Naive thymus-derived CD8-positive, alpha-beta T cell (primary cell): ENCODE measurements at regions not wholly inside any gene's neighbourhood (a gene's known extent, or its start where the extent isn't known, plus 50 kb on each side); places are given as distances from the start of the nearest gene placed in this dataset.
"Not testable (repeated sequence)": the region's sequence is repeated elsewhere in the genome, so short reads cannot be mapped to it uniquely, and the experiment has no call there.

Experiments
- ATAC-seq, 2 donors: fragments of 150-1000 bp; cut with Tn5 transposase in 1 of 2; sonication (Bioruptor Pico), chemical (Tn5 transposase) in 1 of 2; 1 replicate in 1 of 2; 2 replicates in 1 of 2; pipeline ENCODE4 v1.10.0; 2021; ENCODE audit warnings: mild to moderate bottlenecking in 2 of 2, moderate library complexity in 2 of 2
- POLR2A ChIA-PET: fragments of 350-600 bp; sonication (Branson Sonifier 250); formaldehyde crosslinking; loops from one replicate; lab custom pipeline; 2021; ENCODE audit warnings: antibody characterized with exemption; lab: Charles Lee
- DNase-seq, 10 donors: peaks; one replicate each; pipeline versions ENCODE4 v3.0.0 to v3.0.0-alpha.2; 2020 to 2022
- H3K27ac Mint-ChIP-seq, 10 donors: one replicate each; pipeline ENCODE4 v1.8.0; 2020 to 2022; ENCODE audit warnings: mild to moderate bottlenecking in 10 of 10, mixed read lengths in 10 of 10, moderate library complexity in 4 of 10, inconsistent platforms in 1 of 10
- H3K27me3 Mint-ChIP-seq, 5 donors: one replicate each; pipeline ENCODE4 v1.8.0; 2021 to 2022; ENCODE audit warnings: mixed read lengths in 5 of 5
- H3K36me3 Mint-ChIP-seq, 3 donors: one replicate each; pipeline ENCODE4 v1.8.0; 2020 to 2022; ENCODE audit warnings: mixed read lengths in 3 of 3, mild to moderate bottlenecking in 2 of 3, inconsistent platforms in 1 of 3
- H3K4me1 Mint-ChIP-seq, 4 donors: one replicate each; pipeline ENCODE4 v1.8.0; 2021 to 2022; ENCODE audit warnings: mixed read lengths in 4 of 4
- H3K4me3 Mint-ChIP-seq, 10 donors: one replicate each; pipeline ENCODE4 v1.8.0; 2020 to 2022; ENCODE audit warnings: mild to moderate bottlenecking in 10 of 10, mixed read lengths in 10 of 10, moderate library complexity in 6 of 10, inconsistent platforms in 1 of 10
- H3K9me3 Mint-ChIP-seq, 9 donors: one replicate each; pipeline ENCODE4 v1.8.0; 2020 to 2022; ENCODE audit warnings: mixed read lengths in 9 of 9, mild to moderate bottlenecking in 3 of 9, inconsistent platforms in 1 of 9, moderate library complexity in 1 of 9

DNA sequence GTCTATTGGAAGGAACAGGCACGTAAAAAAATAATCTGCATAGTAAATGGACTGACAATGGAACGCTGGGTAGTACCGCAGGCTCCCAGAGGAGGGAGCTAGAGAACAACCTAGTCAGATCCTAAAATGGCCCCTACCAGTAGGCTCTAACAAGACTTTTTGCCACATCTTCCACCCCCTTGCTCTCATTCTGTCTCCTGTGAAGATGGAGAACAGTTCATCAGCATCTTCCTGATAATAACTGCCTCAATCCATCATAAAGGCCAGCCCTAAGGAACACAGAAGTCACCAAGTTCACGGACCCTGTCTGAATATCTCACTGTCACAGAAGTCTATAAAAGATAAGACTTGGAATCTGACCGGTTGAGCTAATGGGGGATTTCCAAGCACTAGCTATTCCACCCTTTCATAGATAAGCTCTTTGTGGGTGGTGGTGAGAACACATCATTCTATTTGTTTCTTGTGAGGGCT is 133.4 kb downstream of the SLC1A3 start:
- no peak overlapping the region for H3K27ac Mint-ChIP-seq
- no peak overlapping the region for H3K4me3 Mint-ChIP-seq
- peaks cover 21 to 68% (median 44%) of the 10 kb centered on the region in 5 donors for H3K27me3 Mint-ChIP-seq
- H3K9me3 Mint-ChIP-seq: no peaks in the 10 kb centered on the region
- peak; percentile 78 to 82 for ATAC-seq
- H3K36me3 Mint-ChIP-seq: no peaks in the 10 kb centered on the region
- peaks cover 4 to 18% (median 12%) of the 10 kb centered on the region in 4 donors for H3K4me1 Mint-ChIP-seq
- peak; percentile 40 to 80 (median 64) for DNase-seq
- POLR2A ChIA-PET: interaction anchor here (0.7 kb wide), 1 partner anchor 500 kb away, joined by 3 read pairs; no protein-coding TSS in a partner anchor

DNA sequence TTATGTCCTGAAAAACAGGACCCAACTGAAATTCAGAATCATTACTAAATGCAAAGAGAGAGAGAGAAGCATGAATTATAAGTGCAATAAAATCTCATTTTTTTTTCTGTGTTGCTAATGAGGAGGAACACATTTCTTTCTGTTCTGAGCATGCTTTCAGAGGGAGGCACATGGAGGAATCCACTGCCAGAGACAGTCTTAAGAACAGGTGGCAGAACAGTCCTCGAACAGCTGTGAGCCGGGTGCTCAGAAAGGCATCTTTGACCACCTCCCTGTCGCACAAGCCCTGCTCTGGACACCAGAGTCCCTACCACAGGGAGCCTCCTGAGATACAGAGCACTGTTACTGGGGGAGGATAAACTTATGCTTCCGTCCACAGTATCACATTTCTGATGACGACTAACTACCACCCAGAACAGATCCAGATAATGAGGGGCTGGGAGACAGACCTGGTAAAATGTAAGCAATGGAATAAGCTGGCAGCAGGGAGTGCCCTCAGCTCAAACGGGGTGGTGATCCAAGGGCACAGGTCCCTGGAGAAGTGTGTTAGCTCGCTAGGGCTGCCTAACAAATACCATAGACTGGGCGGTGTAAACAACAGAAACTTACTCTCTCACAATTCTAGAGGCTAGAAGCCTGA is 134.0 kb downstream of the SLC1A3 start:
- peaks cover 25 to 74% (median 44%) of the 10 kb centered on the region in 5 donors for H3K27me3 Mint-ChIP-seq
- H3K4me1 Mint-ChIP-seq: peaks cover 7 to 24% (median 17%) of the 10 kb centered on the region in 4 donors
- no peak overlapping the region for H3K4me3 Mint-ChIP-seq
- POLR2A ChIA-PET: interaction anchor here (0.7 kb wide), 1 partner anchor 500 kb away, joined by 3 read pairs; no protein-coding TSS in a partner anchor
- no peak overlapping the region for H3K27ac Mint-ChIP-seq
- ATAC-seq (no peak), DNase-seq (no peak)
- H3K9me3 Mint-ChIP-seq: no peaks in the 10 kb centered on the region
- H3K36me3 Mint-ChIP-seq: no peaks in the 10 kb centered on the region

DNA sequence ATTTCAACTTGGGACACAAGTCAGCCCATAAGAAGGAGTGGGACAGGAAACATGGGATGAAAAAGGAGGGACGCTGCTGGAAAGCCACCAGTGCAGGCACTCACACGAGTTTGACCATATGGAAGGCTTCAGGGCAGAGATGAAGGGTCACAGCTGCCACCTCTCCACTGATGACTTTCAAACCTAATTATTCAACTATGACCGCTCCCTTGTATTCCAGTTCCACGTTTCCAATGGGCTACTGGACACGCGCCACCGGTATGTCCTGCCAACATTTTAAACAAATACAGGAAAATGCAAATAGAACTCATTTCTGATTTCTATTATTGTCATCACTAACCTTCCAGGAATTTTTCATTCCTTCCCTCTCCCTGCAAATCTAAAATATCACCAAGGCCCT is 134.7 kb downstream of the SLC1A3 start:
- H3K9me3 Mint-ChIP-seq: no peaks in the 10 kb centered on the region
- no peak overlapping the region for H3K4me3 Mint-ChIP-seq
- peaks cover 9 to 27% (median 19%) of the 10 kb centered on the region in 4 donors for H3K4me1 Mint-ChIP-seq
- H3K27ac Mint-ChIP-seq: no peak overlapping the region
- peaks cover 27 to 73% (median 49%) of the 10 kb centered on the region in 5 donors for H3K27me3 Mint-ChIP-seq
- DNase-seq (no peak), ATAC-seq (no peak)
- POLR2A ChIA-PET: no interaction called here
- no peaks in the 10 kb centered on the region for H3K36me3 Mint-ChIP-seq

DNA sequence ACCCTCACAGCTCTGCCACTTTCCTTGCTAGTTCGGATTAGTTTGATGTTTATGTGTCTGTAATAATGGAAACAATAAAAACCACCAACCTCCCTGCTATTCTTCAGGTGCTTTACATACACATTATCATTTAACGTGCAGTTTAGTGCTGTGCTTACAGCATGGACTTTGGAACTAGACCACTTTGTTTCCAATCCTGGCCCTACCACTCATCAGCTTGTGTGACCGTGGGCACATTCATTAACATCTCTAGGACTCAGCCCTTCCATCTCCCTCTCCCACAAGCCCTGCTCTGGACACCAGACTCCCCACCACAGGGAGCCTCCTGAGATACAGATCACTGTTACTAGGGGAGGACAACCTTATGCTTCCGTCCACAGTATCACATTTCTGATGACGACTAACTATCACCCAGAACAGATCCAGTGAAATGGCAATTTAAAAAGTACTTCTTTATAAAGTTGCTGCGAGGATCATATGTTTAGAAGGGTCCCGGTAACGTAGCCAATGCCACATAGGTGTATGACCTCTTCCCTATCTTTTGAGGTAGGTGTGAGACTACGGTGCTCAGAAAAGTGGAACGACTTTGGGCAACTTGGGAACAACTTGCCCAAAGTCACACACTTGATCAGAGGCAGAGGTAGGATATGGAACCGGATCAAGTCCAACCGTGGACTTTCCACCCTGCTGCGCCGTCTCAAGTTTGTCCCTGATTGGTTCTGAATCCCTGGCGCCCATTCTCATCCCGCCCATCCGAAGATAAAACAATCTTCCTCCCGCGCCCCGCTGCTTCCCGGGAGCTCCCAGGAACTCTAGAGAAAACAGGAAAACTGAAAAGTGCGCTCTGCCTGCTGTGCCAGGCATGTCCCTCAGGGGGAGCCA is 132.4 kb upstream of the NIPBL start:
- Mint-ChIP-seq H3K4me1 (peaks cover 9 to 27% (median 19%) of the 10 kb centered on the region in 4 donors), H3K9me3 (no peaks in the 10 kb centered on the region), H3K27me3 (peaks cover 33 to 75% (median 53%) of the 10 kb centered on the region in 5 donors), H3K27ac (peak overlapping the region in 1 of 10 donors; percentile 29), H3K36me3 (peaks cover 0 to 4% (median 0%) of the 10 kb centered on the region in 3 donors), H3K4me3 (peak overlapping the region; percentile 56 to 96 (median 78))
- ATAC-seq (peak in 1 of 2 donors; percentile 6), DNase-seq (no peak)
- POLR2A ChIA-PET: interaction anchor here (1.3 kb wide), 1 partner anchor 11 kb away, joined by 4 read pairs; no protein-coding TSS in a partner anchor

DNA sequence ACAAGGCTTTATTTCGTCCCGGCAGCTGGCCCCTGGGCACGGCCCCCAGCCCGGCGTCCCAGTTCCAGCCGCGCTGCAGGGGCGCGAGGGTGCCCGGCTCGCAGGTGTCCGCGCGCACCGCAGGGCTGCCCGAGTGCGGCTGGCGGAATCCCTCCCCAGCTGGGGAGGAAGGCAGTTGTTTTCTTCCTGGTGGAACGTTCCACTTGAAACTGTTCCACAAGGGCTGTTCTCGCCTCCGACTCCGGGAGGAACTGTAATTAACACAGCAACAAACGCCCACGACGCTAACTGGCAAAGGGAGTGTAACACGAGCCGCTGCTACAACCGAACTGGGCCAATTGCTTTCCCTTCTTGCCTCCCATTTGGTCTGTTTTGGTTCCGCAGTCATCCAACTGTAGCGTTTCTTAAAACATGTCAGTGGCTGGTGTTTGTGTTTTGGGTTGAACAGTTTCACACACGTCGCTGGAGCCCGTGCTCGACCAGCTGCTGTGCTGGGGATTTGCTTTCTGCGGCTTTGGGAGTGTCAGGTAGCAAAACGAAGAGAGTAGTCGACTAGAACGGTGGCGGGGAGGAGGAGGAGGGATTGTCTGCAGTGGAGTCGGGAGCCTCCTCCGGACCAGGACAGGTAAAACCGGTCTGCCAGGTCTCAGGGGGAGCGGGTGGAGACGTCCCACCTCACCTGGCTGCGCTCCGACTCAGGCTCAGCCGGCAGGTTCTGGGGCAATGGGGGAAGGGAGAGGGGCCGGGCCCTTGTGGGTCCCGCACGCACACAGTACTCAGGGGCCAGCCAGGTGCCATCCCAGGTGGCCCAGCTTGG is 131.6 kb upstream of the NIPBL start:
- DNase-seq (peak in 7 of 10 donors; percentile 3 to 36 (median 17)), ATAC-seq (peak; percentile 60 to 77)
- Mint-ChIP-seq H3K4me3 (peak overlapping the region; percentile 80 to 96 (median 91)), H3K36me3 (peaks cover 0 to 4% (median 0%) of the 10 kb centered on the region in 3 donors), H3K27ac (peak overlapping the region in 2 of 10 donors; percentile 14 to 70), H3K27me3 (peaks cover 33 to 80% (median 52%) of the 10 kb centered on the region in 5 donors), H3K4me1 (peaks cover 7 to 20% (median 15%) of the 10 kb centered on the region in 4 donors), H3K9me3 (no peaks in the 10 kb centered on the region)
- POLR2A ChIA-PET: interaction anchor here (1.3 kb wide), 1 partner anchor 10 kb away, joined by 4 read pairs; no protein-coding TSS in a partner anchor

DNA sequence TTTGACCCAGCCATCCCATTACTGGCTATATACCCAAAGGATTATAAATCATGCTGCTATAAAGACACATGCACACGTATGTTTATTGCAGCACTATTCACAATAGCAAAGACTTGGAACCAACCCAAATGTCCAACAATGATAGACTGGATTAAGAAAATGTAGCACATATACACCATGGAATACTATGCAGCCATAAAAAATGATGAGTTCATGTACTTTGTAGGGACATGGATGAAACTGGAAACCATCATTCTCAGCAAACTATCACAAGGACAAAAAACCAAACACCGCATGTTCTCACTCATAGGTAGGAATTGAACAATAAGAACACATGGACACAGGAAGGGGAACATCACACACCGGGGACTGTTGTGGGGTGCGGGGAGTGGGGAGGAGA is 128.8 kb upstream of the NIPBL start:
- H3K9me3 Mint-ChIP-seq, ATAC-seq, H3K27ac Mint-ChIP-seq, H3K36me3 Mint-ChIP-seq, DNase-seq, POLR2A ChIA-PET, H3K4me3 Mint-ChIP-seq: not testable (repeated sequence)
- Mint-ChIP-seq H3K27me3 (peaks cover 26 to 55% (median 37%) of the 10 kb centered on the region in 5 donors), H3K4me1 (peaks cover 7 to 20% (median 15%) of the 10 kb centered on the region in 4 donors)

DNA sequence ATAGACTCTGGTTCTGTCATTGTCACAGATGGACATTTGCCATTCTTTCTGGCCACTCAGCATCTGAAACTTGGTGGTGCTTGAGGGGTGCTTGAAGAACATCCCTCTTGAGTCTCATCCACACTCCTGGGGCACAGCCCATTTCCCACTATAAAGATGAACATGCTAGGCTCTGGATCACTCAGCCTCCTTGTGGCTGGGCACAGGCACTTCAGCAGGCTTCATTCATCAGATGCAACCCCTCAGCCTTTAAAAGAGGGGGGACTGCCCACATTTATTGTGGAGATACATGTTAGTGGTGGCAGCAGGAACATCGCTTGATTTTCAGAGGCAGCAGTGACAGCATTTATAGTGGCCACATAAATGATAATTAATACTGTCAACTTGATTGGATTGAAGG is 124.7 kb upstream of the NIPBL start:
- no peak overlapping the region for H3K4me3 Mint-ChIP-seq

DNA sequence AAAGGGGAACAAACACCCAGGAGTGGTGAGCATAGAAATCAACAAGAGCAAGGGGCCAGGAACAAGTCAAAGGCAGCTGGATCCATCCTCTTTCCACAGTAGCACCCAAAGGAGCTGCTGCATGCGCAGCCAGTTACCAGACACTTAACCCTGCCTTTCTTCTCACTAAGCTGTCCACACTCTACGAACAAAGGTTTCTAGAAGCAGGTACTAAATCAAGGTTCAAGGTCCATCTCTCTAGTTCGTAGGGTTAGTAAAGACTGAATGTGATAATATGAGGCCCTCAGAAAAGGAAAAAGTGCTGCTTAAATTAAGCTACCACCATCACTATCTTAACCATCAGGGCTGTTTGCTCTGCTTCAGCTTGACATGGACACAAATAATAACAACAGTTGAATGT is 121.2 kb upstream of the NIPBL start:
- H3K4me3 Mint-ChIP-seq: no peak overlapping the region
- POLR2A ChIA-PET: interaction anchor here (1.0 kb wide), 1 partner anchor 10 kb away, joined by 4 read pairs; no protein-coding TSS in a partner anchor
- H3K27ac Mint-ChIP-seq: no peak overlapping the region
- H3K27me3 Mint-ChIP-seq: peaks cover 2 to 7% (median 6%) of the 10 kb centered on the region in 5 donors
- ATAC-seq: no peak
- no peaks in the 10 kb centered on the region for H3K4me1 Mint-ChIP-seq
- no peaks in the 10 kb centered on the region for H3K36me3 Mint-ChIP-seq
- no peak for DNase-seq
- no peaks in the 10 kb centered on the region for H3K9me3 Mint-ChIP-seq

More for the DNA sequence above, 124.7 kb upstream of the NIPBL start:
- ATAC-seq: no peak
- peaks cover 3 to 21% (median 11%) of the 10 kb centered on the region in 5 donors for H3K27me3 Mint-ChIP-seq
- DNase-seq: no peak
- peaks cover 0 to 2% (median 0%) of the 10 kb centered on the region in 3 donors for H3K36me3 Mint-ChIP-seq
- H3K9me3 Mint-ChIP-seq: no peaks in the 10 kb centered on the region
- POLR2A ChIA-PET: no interaction called here
- no peaks in the 10 kb centered on the region for H3K4me1 Mint-ChIP-seq
- H3K27ac Mint-ChIP-seq: no peak overlapping the region

DNA sequence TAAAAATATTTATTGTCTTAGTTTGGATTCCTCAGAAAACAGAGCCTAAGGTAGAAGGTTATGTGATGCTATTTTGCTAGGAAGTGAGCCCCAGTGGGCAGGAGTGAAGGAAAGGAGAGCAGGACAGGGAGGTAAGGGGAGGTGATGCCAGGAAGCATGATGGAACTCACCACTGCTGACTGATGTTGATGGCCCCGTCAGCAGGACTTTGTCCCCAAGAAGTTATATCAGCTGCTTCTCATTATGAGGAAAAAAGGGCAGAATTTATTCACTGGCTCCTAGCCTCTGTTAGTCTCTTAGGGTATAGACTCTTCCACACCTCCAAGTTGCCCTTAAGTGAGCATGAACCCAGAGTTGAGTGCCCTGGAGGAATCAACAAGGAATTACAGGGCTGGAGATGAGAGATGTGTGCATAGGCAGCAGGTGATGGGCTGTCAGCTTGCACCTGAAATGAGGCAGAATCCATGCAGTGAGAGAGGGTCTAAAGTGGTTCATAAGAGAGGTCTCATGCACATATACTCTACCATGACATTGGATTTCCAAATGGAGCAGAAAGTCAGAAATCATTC is 120.6 kb upstream of the NIPBL start:
- H3K27me3 Mint-ChIP-seq: peaks cover 1 to 8% (median 6%) of the 10 kb centered on the region in 5 donors
- POLR2A ChIA-PET: interaction anchor here (1.0 kb wide), 1 partner anchor 11 kb away, joined by 4 read pairs; no protein-coding TSS in a partner anchor
- no peaks in the 10 kb centered on the region for H3K36me3 Mint-ChIP-seq
- no peaks in the 10 kb centered on the region for H3K9me3 Mint-ChIP-seq
- H3K4me1 Mint-ChIP-seq: no peaks in the 10 kb centered on the region
- DNase-seq (no peak), ATAC-seq (no peak)
- H3K27ac Mint-ChIP-seq: no peak overlapping the region
- H3K4me3 Mint-ChIP-seq: no peak overlapping the region

DNA sequence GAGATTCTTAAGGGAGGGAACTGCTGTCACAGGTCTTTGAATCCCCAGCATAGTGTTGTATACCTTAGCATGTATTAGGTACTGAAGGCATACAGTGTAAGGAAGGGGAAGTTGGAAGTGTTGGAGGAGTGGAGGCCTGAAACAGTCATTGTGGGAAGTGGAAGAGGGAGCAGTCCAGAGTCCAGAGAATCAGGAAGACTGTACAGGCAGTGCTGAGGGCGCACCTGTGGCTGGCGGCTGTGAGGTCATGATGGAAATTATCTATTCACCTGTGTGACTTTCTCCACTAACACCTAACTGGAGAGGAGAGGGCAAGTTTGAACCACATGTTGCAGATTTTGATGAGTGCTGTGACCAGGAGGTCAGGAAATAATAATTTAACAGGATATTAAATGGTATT is 119.7 kb upstream of the NIPBL start:
- no peak for ATAC-seq
- Mint-ChIP-seq H3K27me3 (peaks cover 1 to 8% (median 5%) of the 10 kb centered on the region in 5 donors), H3K4me3 (no peak overlapping the region), H3K27ac (no peak overlapping the region), H3K4me1 (no peaks in the 10 kb centered on the region), H3K36me3 (no peaks in the 10 kb centered on the region), H3K9me3 (no peaks in the 10 kb centered on the region)
- POLR2A ChIA-PET: no interaction called here
- no peak for DNase-seq

DNA sequence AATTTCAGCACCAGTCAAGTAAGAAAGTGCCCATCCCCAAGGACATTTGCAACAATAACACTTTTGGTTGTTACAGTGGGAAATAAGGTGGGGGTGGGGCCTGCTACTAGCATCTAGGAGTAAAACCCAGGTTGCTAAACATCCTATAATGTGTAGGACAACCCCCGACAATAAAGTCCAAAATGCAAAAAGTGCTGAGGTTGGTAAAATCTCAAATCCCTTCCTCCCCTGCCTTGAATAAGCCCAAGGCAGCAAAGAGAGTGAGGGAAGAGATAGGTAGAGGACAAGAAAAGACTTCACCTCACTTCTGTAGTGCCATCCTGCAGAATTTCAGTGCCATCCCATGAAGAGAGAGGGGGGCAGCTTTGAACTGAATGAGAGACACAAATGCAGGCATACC is 117.5 kb upstream of the NIPBL start:
- H3K27ac Mint-ChIP-seq: no peak overlapping the region
- peaks cover 1 to 8% (median 4%) of the 10 kb centered on the region in 5 donors for H3K27me3 Mint-ChIP-seq
- no peaks in the 10 kb centered on the region for H3K36me3 Mint-ChIP-seq
- no peaks in the 10 kb centered on the region for H3K4me1 Mint-ChIP-seq
- no peak overlapping the region for H3K4me3 Mint-ChIP-seq
- DNase-seq (no peak), ATAC-seq (no peak)
- no peaks in the 10 kb centered on the region for H3K9me3 Mint-ChIP-seq
- POLR2A ChIA-PET: no interaction called here
